CD8-positive, alpha-beta memory T cell (primary cell): ENCODE measurements at regions not wholly inside any gene's neighbourhood (a gene's known extent, or its start where the extent isn't known, plus 50 kb on each side); places are given as distances from the start of the nearest gene placed in this dataset.
A peak's percentile ranks its signal among the peaks of the same experiment; 100 is the strongest.

Experiments
- CTCF ChIA-PET: fragments of 350-600 bp; sonication (Branson Sonifier 250); formaldehyde crosslinking; loops from one replicate; lab custom pipeline; 2021; ENCODE audit warnings: antibody characterized with exemption; lab: Charles Lee
- POLR2A ChIA-PET: fragments of 350-600 bp; sonication (Branson Sonifier 250); formaldehyde crosslinking; loops from one replicate; lab custom pipeline; 2021; ENCODE audit warnings: antibody characterized with exemption; lab: Charles Lee
- DNase-seq, 5 donors: peaks; one replicate each; pipeline versions ENCODE4 v3.0.0 to v3.0.0-alpha.2; 2020 to 2022; ENCODE audit warnings: mixed read lengths in 1 of 5
- H3K27ac ChIP-seq: one replicate; pipeline ENCODE4 v1.7.0; 2013; ENCODE audit warnings: low read depth, mild to moderate bottlenecking, low read length, moderate library complexity
- H3K27me3 ChIP-seq: 2 replicates; pipeline ENCODE4 v1.7.0; 2013; ENCODE audit warnings: low read length, mild to moderate bottlenecking; ENCODE audit not compliant: insufficient read depth, poor library complexity, severe bottlenecking
- H3K36me3 ChIP-seq: 2 replicates; pipeline ENCODE4 v1.7.0; 2013; ENCODE audit warnings: mild to moderate bottlenecking, low read length, moderate library complexity; ENCODE audit not compliant: insufficient read depth
- H3K4me1 ChIP-seq: 2 replicates; pipeline ENCODE4 v1.7.0; 2013; ENCODE audit warnings: mild to moderate bottlenecking, low read length, moderate library complexity; ENCODE audit not compliant: insufficient read depth
- H3K4me3 ChIP-seq: 2 replicates; pipeline ENCODE4 v1.7.0; 2013; ENCODE audit warnings: mild to moderate bottlenecking, low read length
- H3K9me3 ChIP-seq: 2 replicates; pipeline ENCODE4 v1.7.0; 2013; ENCODE audit warnings: mild to moderate bottlenecking, low read length
- H3K27ac Mint-ChIP-seq, 8 donors: one replicate each; pipeline ENCODE4 v1.8.0; 2020 to 2021; ENCODE audit warnings: mixed read lengths in 8 of 8, mild to moderate bottlenecking in 6 of 8, inconsistent platforms in 3 of 8, moderate library complexity in 3 of 8
- H3K27me3 Mint-ChIP-seq, 2 donors: one replicate each; pipeline ENCODE4 v1.8.0; 2020 to 2021; ENCODE audit warnings: mixed read lengths in 2 of 2, mild to moderate bottlenecking in 1 of 2, moderate library complexity in 1 of 2
- H3K36me3 Mint-ChIP-seq, 3 donors: one replicate each; pipeline ENCODE4 v1.8.0; 2020 to 2021; ENCODE audit warnings: mixed read lengths in 3 of 3, inconsistent platforms in 1 of 3, mild to moderate bottlenecking in 1 of 3
- H3K4me1 Mint-ChIP-seq, 3 donors: one replicate each; pipeline ENCODE4 v1.8.0; 2020 to 2021; ENCODE audit warnings: mixed read lengths in 3 of 3, inconsistent platforms in 1 of 3, mild to moderate bottlenecking in 1 of 3
- H3K4me3 Mint-ChIP-seq, 7 donors: one replicate each; pipeline ENCODE4 v1.8.0; 2020 to 2021; ENCODE audit warnings: mixed read lengths in 7 of 7, mild to moderate bottlenecking in 6 of 7, moderate library complexity in 4 of 7, inconsistent platforms in 2 of 7
- H3K9me3 Mint-ChIP-seq, 5 donors: one replicate each; pipeline ENCODE4 v1.8.0; 2020 to 2022; ENCODE audit warnings: mixed read lengths in 5 of 5, mild to moderate bottlenecking in 3 of 5, moderate library complexity in 2 of 5, inconsistent platforms in 1 of 5

- no peaks in the 10 kb centered on the region for H3K27me3 Mint-ChIP-seq
- ChIA-PET CTCF (no interaction called here), POLR2A (no interaction called here)
- no peaks in the 10 kb centered on the region for H3K4me1 ChIP-seq
- H3K4me3 Mint-ChIP-seq: no peak overlapping the region
- H3K27ac Mint-ChIP-seq: no peak overlapping the region
- no peaks in the 10 kb centered on the region for H3K4me1 Mint-ChIP-seq
- DNase-seq: no peak
- no peak overlapping the region for H3K4me3 ChIP-seq
- peaks cover 0 to 4% (median 0%) of the 10 kb centered on the region in 5 donors for H3K9me3 Mint-ChIP-seq
- no peaks in the 10 kb centered on the region for H3K36me3 ChIP-seq
- no peaks in the 10 kb centered on the region for H3K9me3 ChIP-seq
- no peaks in the 10 kb centered on the region for H3K36me3 Mint-ChIP-seq
- no peak overlapping the region for H3K27ac ChIP-seq
- no peaks in the 10 kb centered on the region for H3K27me3 ChIP-seq
These were observed 407.7 kb downstream of the PLPP3 start for GRCh38 chr1:56171670-56172069.

- H3K4me3 Mint-ChIP-seq: no peak overlapping the region
- no peak overlapping the region for H3K4me3 ChIP-seq
- no peaks in the 10 kb centered on the region for H3K4me1 Mint-ChIP-seq
- H3K9me3 Mint-ChIP-seq: peaks cover 0 to 8% (median 0%) of the 10 kb centered on the region in 5 donors
- no peaks in the 10 kb centered on the region for H3K36me3 Mint-ChIP-seq
- no peaks in the 10 kb centered on the region for H3K27me3 ChIP-seq
- no peak overlapping the region for H3K27ac ChIP-seq
- DNase-seq: no peak
- no peaks in the 10 kb centered on the region for H3K36me3 ChIP-seq
- H3K4me1 ChIP-seq: no peaks in the 10 kb centered on the region
- H3K27me3 Mint-ChIP-seq: no peaks in the 10 kb centered on the region
- CTCF ChIA-PET: no interaction called here
- POLR2A ChIA-PET: no interaction called here
- H3K27ac Mint-ChIP-seq: peak overlapping the region in 1 of 8 donors; percentile 20
- H3K9me3 ChIP-seq: no peaks in the 10 kb centered on the region
These were observed 408.5 kb downstream of the PLPP3 start for GRCh38 chr1:56170784-56171320.

GRCh38 chr1:56169856-56170255, 409.5 kb downstream of the PLPP3 start:
- Mint-ChIP-seq H3K27me3 (no peaks in the 10 kb centered on the region), H3K27ac (no peak overlapping the region), H3K36me3 (no peaks in the 10 kb centered on the region), H3K4me3 (no peak overlapping the region), H3K9me3 (peaks cover 0 to 10% (median 0%) of the 10 kb centered on the region in 5 donors), H3K4me1 (no peaks in the 10 kb centered on the region)
- ChIA-PET CTCF (no interaction called here), POLR2A (no interaction called here)
- Histone ChIP-seq H3K9me3 (no peaks in the 10 kb centered on the region), H3K4me3 (no peak overlapping the region), H3K4me1 (no peaks in the 10 kb centered on the region), H3K27ac (no peak overlapping the region), H3K27me3 (no peaks in the 10 kb centered on the region), H3K36me3 (no peaks in the 10 kb centered on the region)
- no peak for DNase-seq

DNA sequence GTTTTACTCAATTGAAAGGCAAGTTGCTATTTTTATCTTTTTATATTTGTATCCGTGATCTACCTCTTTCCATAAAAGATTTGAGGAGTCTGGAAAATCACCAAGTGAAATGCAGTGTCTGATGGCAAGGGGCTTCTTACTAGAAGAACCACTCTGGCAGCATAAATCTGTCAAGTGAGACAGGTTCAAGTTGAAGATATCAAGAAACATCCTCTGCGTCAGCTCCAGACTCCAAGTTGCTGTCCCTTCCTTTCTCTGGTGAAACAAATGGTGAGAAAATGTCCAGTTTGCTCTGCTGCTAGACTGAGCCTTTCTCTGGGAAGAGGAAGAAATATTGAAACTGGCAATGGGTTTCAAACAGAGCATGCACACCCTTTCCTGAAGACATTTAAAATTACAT, 411.2 kb downstream of the PLPP3 start:
- Mint-ChIP-seq H3K4me3 (no peak overlapping the region), H3K4me1 (no peaks in the 10 kb centered on the region), H3K27me3 (no peaks in the 10 kb centered on the region), H3K9me3 (peaks cover 0 to 8% (median 0%) of the 10 kb centered on the region in 5 donors), H3K36me3 (no peaks in the 10 kb centered on the region), H3K27ac (no peak overlapping the region)
- Histone ChIP-seq H3K36me3 (no peaks in the 10 kb centered on the region), H3K27me3 (no peaks in the 10 kb centered on the region), H3K4me3 (no peak overlapping the region), H3K27ac (no peak overlapping the region), H3K9me3 (no peaks in the 10 kb centered on the region), H3K4me1 (no peaks in the 10 kb centered on the region)
- CTCF ChIA-PET: no interaction called here
- DNase-seq: no peak
- POLR2A ChIA-PET: no interaction called here

GRCh38 chr1:56167596-56167995, 411.8 kb downstream of the PLPP3 start:
- Histone ChIP-seq H3K4me1 (no peaks in the 10 kb centered on the region), H3K4me3 (no peak overlapping the region), H3K27me3 (no peaks in the 10 kb centered on the region), H3K36me3 (no peaks in the 10 kb centered on the region), H3K27ac (no peak overlapping the region), H3K9me3 (no peaks in the 10 kb centered on the region)
- Mint-ChIP-seq H3K4me1 (no peaks in the 10 kb centered on the region), H3K36me3 (no peaks in the 10 kb centered on the region), H3K4me3 (no peak overlapping the region), H3K27ac (no peak overlapping the region), H3K27me3 (no peaks in the 10 kb centered on the region), H3K9me3 (peaks cover 0 to 8% (median 0%) of the 10 kb centered on the region in 5 donors)
- ChIA-PET POLR2A (no interaction called here), CTCF (no interaction called here)
- no peak for DNase-seq

GRCh38 chr1:56160773-56161315, 418.5 kb downstream of the PLPP3 start:
- Mint-ChIP-seq H3K27ac (no peak overlapping the region), H3K9me3 (peaks cover 0 to 6% (median 4%) of the 10 kb centered on the region in 5 donors), H3K27me3 (peaks cover 0 to 2% of the 10 kb centered on the region in 2 donors), H3K4me1 (no peaks in the 10 kb centered on the region), H3K4me3 (no peak overlapping the region), H3K36me3 (no peaks in the 10 kb centered on the region)
- H3K36me3 ChIP-seq: no peaks in the 10 kb centered on the region
- POLR2A ChIA-PET: no interaction called here
- CTCF ChIA-PET: no interaction called here
- DNase-seq: no peak
- H3K4me3 ChIP-seq: no peak overlapping the region
- H3K9me3 ChIP-seq: no peaks in the 10 kb centered on the region
- H3K27ac ChIP-seq: no peak overlapping the region
- H3K27me3 ChIP-seq: no peaks in the 10 kb centered on the region
- H3K4me1 ChIP-seq: no peaks in the 10 kb centered on the region

DNA sequence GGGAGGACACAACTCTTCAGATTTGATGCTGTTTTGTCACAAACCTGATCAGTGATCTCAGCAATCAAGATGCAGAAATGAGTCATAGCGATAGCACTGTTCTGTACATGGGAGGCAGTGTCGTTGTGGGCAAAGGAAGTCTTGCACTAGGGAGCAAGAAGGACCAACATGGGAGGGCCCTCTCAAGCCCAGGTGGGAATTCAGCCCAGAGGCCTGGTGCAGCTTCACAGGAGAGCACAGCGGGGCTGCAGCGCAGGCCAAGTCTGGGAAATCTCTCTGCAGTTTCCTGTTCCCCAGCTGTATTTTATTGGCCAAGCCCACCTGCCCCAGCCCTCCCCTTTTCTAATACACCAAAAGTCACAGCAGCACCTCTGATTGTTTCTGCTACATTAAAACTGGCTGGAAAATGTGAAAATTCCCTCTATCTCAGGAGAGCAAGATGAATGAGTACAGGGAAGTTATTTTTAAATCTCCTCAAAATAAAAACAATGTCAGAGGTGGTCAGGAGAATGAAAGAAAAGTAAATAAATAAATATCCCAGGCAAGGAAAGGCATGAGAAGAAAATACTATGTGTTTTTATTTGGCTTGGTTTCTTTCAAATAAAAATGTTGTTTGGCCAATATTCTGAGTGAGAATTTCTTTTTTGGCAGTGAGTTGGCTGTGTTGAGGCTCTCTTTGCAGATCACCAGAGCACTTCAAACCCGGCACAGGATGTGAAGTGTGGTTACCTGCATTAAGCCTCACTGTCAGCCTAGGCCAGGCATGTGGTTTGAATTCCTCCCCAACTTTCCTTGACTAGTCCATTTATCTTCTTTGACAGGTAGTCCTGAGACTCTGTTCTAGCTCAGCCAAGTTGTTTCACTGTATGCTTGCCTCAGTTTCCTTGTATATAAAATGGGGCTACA, 422.1 kb downstream of the PLPP3 start:
- Histone ChIP-seq H3K36me3 (no peaks in the 10 kb centered on the region), H3K27ac (no peak overlapping the region), H3K27me3 (no peaks in the 10 kb centered on the region), H3K4me3 (no peak overlapping the region), H3K4me1 (no peaks in the 10 kb centered on the region), H3K9me3 (no peaks in the 10 kb centered on the region)
- Mint-ChIP-seq H3K27me3 (peaks cover 0 to 6% of the 10 kb centered on the region in 2 donors), H3K9me3 (peaks cover 0 to 5% (median 2%) of the 10 kb centered on the region in 5 donors), H3K36me3 (no peaks in the 10 kb centered on the region), H3K4me1 (no peaks in the 10 kb centered on the region), H3K4me3 (no peak overlapping the region), H3K27ac (no peak overlapping the region)
- DNase-seq: no peak
- ChIA-PET CTCF (no interaction called here), POLR2A (no interaction called here)

DNA sequence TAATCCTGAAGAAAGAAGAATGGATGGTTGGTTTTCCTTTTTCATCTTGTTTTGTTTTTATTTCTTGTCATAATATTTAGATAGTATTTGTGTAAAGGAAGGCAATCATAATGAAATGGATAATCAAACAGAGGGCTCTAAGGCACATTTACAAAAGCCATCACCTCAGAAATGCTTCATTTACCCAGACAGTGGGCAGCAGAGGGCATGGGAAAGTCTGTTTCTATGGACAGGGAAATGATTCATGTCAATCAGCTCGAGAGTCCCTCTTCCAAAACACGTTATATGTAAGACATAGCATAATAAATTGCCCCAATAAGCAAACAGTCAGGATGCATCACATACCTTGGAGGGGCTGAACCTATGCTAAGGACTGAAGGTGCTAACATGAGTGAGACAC, 426.1 kb downstream of the PLPP3 start:
- H3K9me3 Mint-ChIP-seq: peaks cover 0 to 2% (median 2%) of the 10 kb centered on the region in 5 donors
- Histone ChIP-seq H3K9me3 (no peaks in the 10 kb centered on the region), H3K4me3 (no peak overlapping the region), H3K27ac (no peak overlapping the region), H3K4me1 (no peaks in the 10 kb centered on the region), H3K27me3 (no peaks in the 10 kb centered on the region), H3K36me3 (no peaks in the 10 kb centered on the region)
- no peaks in the 10 kb centered on the region for H3K4me1 Mint-ChIP-seq
- H3K27ac Mint-ChIP-seq: no peak overlapping the region
- peaks cover 0 to 6% of the 10 kb centered on the region in 2 donors for H3K27me3 Mint-ChIP-seq
- no peaks in the 10 kb centered on the region for H3K36me3 Mint-ChIP-seq
- ChIA-PET CTCF (no interaction called here), POLR2A (no interaction called here)
- no peak overlapping the region for H3K4me3 Mint-ChIP-seq
- no peak for DNase-seq
